GM12864 (cell line): ENCODE measurements at regions not wholly inside any gene's neighbourhood (a gene's known extent, or its start where the extent isn't known, plus 50 kb on each side); places are given as distances from the start of the nearest gene placed in this dataset.

Experiments
- DNase-seq: peaks from one replicate; pipeline ENCODE4 v3.0.0-alpha.2; 2011; ENCODE audit warnings: low read depth
- H3K4me3 ChIP-seq: 2 replicates; pipeline ENCODE4 v1.5.1; 2011; ENCODE audit warnings: mild to moderate bottlenecking, low read depth, low read length, control low read depth
- TF ChIP-seq, protein P1 (sequence below): IDR thresholded peaks from 2 replicates; pipeline ENCODE4 v1.5.1; 2011; ENCODE audit warnings: low read depth, mild to moderate bottlenecking, moderate library complexity, low read length, control low read depth, inconsistent platforms; ENCODE audit errors: missing control alignments

DNA sequence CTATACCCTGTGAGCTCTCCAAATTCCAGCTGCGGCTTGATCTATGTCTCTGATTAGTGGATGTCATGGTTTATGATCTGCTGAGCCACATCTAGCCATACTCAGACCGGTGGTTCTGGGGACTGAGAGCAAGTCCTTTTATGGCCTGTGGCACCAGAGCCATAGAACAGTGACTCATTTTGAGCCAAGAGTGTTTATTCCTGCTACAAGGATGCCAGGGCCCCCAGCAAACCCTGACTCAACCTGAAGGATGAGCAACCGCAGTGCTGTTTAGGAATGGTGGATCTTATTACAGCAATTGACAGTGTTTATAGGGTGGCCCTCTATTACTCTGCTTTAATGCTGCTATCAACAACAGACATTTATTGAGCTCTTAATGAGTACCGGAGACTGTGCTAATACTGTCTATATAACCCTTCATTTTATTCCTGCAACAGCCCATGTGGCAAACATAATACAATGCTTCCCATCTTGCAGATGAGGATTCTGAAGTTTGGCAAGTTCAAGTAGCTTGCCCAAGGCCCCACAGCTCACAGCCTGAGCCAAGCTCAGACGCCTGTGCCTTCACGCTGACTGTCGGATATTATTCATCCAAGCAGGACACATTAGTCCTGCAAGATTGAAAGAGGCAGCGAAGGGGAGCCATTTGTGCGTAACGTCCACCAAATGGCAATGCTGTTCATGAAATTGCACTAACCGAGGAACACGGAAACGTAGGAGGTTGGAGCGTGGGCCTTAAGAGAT, 273.6 kb upstream of the PWP1 start:
- TF ChIP-seq, protein P1, sequence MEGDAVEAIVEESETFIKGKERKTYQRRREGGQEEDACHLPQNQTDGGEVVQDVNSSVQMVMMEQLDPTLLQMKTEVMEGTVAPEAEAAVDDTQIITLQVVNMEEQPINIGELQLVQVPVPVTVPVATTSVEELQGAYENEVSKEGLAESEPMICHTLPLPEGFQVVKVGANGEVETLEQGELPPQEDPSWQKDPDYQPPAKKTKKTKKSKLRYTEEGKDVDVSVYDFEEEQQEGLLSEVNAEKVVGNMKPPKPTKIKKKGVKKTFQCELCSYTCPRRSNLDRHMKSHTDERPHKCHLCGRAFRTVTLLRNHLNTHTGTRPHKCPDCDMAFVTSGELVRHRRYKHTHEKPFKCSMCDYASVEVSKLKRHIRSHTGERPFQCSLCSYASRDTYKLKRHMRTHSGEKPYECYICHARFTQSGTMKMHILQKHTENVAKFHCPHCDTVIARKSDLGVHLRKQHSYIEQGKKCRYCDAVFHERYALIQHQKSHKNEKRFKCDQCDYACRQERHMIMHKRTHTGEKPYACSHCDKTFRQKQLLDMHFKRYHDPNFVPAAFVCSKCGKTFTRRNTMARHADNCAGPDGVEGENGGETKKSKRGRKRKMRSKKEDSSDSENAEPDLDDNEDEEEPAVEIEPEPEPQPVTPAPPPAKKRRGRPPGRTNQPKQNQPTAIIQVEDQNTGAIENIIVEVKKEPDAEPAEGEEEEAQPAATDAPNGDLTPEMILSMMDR = no peak
- H3K4me3 ChIP-seq = no peak overlapping the region
- DNase-seq = no peak

DNA sequence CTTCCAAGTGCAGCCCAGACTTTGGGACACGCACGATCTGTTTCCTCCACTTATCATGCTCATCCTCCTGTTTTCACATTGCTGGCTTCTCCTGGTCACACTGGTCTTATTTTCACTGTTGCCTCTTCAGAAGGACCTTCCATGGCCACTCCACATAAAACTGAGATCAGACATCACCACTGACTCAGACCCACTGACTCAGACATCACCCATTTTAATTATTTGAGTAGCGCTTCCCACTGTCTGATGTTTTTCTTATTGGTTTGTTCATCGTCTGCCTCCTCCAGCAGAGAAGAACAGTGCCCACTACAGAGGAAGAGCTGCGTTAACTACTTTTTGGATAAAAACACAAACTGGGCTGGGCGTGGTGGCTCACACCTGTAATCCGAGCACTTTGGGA, 270.5 kb upstream of the PWP1 start:
- TF ChIP-seq, protein P1 = no peak
- no peak for DNase-seq
- H3K4me3 ChIP-seq = no peak overlapping the region

DNA sequence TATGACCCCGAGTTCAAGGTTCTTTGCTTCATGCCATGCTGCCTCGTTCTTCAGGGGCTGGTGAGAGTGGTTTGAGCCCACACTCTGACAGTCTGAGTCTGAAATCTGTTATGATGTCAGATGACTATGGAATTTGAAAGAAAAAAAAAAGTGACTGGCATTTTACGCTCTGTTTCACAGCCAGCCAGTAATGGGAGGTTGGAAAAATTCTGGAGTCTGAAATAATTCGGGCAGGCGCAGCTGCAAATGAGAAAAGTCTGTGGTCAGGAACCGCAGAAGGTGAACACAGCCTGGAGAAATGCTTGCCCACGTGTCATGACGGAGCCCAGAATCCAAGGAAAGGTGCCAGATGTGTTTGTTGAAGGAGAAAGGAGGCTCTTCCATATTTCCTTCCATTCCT, 269.8 kb upstream of the PWP1 start:
- DNase-seq = no peak
- TF ChIP-seq, protein P1 = no peak
- H3K4me3 ChIP-seq = no peak overlapping the region

DNA sequence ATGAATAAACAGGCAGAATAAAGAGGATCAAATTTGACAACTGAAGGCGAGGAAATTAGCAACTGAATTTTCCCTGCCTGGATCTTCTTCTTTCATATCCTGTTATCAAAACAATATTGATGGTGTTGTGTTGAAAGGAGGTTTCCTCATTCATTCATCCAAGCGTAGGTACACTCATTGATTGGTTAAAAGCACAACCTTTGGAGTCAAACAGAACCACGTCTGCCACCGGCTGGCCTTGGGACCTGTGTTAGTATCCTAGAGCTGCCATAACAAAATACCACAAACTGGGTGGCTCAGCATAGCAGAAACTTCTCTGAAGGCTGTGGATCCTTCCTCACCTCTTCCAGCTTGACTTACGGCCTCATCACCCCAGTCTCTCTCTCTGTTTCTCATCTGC, 268.6 kb upstream of the PWP1 start:
- no peak for DNase-seq
- TF ChIP-seq, protein P1 = no peak

DNA sequence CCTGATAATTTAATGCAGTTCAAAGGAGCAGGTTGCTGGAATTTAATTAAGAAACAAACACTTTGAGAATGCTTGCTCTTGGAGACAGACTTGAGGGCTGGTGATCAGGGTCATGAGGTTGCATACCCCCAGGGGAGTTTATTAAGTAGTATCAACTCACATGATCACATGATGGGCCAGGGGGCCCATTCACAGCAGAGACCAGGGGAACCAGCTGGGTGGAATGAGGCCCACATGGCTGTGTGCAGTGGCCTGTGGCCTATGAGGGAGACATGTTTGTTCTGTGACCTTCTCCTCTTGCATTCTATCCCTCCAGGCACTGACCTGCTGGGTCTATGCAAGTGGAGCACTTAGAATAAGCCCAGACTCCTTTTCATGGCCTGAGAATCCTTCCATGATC, 266.6 kb upstream of the PWP1 start:
- TF ChIP-seq, protein P1 = no peak
- H3K4me3 ChIP-seq = no peak overlapping the region
- no peak for DNase-seq

More for the DNA sequence above, 268.6 kb upstream of the PWP1 start:
- H3K4me3 ChIP-seq = no peak overlapping the region

DNA sequence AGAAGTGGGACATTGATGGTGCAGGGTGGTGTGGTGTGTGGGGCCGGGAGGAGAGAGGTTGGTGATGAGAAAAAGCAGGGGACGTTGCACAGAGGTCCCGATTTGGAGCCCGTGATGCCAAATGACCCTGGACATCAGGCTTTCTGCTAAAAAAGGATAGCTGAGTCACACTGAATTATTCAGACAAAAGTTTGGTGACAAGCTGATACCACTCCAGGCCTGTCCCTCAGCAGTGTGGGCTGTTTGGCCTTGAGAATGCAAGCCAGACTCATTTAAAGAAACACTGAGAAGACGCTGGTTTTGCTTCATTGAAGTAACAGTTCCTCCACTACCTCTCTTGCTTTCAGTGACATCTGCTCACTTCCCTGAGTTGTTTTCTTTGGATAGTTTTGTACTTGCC, 262.1 kb upstream of the PWP1 start:
- TF ChIP-seq, protein P1 = no peak
- no peak overlapping the region for H3K4me3 ChIP-seq
- no peak for DNase-seq
